HG02885 (cell line): ENCODE measurements at regions not wholly inside any gene's neighbourhood (a gene's known extent, or its start where the extent isn't known, plus 50 kb on each side); places are given as distances from the start of the nearest gene placed in this dataset.

Experiments used
- ATAC-seq: cut with Tn5 transposase; IDR thresholded peaks from one replicate; pipeline ENCODE4 v1.9.1; 2021; ENCODE audit warnings: mild to moderate bottlenecking; ENCODE audit not compliant: unreplicated experiment, poor library complexity

DNA sequence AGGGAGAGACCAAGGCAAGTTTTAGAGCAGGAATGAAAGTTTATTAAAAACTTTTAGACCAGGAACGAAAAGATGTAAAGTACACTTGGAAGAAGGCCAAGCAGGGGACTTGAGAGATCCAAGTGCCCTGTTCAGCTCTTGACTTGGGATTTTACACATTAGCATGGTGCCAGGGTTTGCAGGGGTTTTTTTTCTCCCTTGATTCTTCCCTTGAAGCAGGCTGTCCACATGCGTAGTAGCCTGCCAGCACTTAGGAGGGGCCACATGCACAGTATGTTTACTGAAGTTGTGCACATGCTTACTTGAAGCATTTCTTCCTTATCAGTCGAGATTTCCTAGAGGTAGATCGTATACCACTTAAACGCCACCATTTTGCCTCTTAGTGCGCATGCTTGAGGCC lies 277.5 kb upstream of the AGTR1 start:
- no peak for ATAC-seq

GRCh38 chr3:148428862-148429605 lies 268.7 kb upstream of the AGTR1 start:
- no peak for ATAC-seq

DNA sequence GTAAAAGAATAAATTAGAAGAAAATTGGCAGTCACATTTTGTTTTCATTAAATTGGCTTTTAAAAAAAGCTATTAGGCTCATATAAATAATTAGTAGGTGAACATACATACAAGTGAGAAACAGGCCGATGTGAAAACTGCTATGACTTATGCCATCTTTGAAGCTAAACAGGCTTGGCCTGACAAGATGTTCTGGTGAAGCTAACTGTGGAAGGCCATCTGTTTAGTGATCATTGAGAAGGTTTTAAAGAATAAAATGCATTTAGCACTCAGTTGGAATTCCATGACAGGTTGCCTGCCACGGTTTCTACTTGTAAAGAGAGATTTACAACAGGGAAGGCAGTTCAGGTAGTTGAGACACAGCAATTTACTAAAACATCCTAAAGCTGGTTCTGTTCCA lies 264.0 kb upstream of the AGTR1 start:
- no peak for ATAC-seq

GRCh38 chr3:148435534-148435933 lies 262.2 kb upstream of the AGTR1 start:
- ATAC-seq: no peak

- no peak for ATAC-seq
Observed at GRCh38 chr3:148439254-148439822, 258.4 kb upstream of the AGTR1 start.

DNA sequence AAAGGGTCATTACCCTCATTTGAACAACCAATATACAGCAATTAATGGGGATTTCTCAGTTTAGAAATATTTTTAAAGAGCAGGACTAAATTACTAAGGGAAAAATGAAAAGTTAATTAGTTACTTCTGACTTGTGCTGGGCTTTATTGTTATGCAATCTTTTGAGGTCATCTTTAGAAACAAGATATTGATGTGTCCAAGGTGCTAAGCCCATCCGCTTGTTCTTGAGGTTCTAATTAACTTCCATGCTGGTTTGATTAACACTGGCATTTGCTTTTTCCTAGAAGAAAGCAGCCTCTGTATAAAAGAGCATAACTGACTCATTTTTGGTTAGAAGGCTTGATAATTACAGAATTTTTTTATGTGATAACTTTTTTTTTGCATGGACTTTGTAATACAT lies 256.5 kb upstream of the AGTR1 start:
- ATAC-seq: no peak

DNA sequence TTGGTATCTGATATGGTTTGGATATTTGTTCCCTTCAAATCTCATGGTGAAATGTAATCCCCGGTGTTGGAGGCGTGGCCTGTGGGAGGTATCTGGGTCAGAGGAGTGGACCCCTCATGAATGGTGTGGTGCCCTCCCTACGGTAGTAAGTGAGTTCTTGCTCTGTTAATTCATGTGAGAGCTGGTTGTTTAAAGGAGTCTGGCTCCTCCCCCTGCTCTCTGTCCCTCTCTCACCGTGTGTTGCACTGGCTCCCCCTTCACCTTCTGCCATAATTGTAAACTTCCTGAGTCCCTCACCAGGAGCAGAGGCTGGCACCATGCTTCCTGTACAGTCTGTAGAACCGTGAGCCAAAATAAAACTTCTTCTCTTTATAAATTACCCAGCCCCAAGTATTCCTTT lies 246.9 kb upstream of the AGTR1 start:
- ATAC-seq: no peak

DNA sequence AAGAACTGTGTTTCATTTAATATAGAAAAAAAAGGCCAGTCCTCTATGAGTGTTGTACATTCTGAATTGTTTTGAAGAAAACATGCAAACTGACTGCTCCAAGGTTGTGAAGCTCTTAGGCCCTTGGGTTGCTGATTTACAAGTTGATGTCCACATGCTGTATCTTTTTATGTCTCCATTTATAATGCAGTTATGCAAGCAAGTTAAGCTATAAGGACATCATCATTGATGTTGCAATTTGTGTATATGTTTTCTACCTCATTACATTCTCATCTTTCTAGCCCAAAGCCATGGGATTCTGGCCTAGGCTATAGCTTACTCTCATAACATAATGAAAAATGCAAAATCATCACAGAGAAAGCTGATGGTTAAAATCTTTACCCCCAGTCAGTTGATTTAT lies 245.7 kb upstream of the AGTR1 start:
- ATAC-seq: no peak

DNA sequence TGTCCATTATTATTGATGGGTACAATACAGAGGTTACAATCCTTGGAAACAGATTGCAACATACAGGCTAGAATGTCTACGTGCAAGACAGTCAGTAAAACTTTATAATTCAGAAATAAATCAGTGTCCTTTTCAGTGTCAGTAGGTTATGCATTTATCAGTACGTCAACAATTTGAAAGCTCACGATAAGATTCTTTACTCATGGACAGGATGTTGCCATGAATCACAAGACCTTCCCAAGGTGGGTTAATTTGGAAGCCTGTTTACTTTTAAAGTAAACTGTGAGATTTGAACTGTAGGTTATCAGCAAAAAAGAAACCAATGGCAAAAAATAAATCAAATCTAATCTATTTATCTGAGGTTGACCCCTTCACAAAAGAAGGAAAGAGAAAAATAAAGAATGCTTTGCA lies 243.9 kb upstream of the AGTR1 start:
- no peak for ATAC-seq

GRCh38 chr3:148455098-148455497 lies 242.6 kb upstream of the AGTR1 start:
- no peak for ATAC-seq

- ATAC-seq: no peak
Observed at GRCh38 chr3:148457886-148458285, 239.8 kb upstream of the AGTR1 start.

DNA sequence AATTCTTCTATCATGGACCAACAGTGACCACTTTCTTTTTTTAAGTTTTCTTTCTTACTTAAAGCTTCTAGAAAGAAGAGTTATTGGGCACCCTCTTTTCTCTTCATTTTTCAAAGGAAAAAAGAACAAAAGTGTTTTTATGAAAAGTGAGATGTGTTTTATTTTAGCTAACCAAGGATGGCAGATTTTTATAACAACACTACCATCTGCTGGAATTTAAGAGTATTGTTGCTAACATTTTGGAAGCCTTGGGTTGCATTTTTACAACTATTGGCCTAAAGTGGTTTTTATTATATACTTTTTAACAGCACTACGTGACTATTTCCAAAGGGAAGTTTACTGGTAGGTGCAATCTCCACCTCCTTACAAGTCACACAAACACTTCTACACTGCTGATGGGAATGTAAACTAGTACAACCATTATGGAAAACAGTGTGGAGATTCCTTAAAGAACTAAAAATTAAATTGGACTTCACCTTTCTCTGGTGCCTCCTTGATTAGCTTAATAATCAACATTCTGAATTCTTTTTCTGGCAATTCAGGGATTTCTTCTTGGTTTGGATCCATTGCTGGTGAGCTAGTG lies 237.7 kb upstream of the AGTR1 start:
- ATAC-seq: no peak

- ATAC-seq: no peak
Observed at GRCh38 chr3:148460686-148461085, 237.0 kb upstream of the AGTR1 start.

GRCh38 chr3:148464246-148464645 lies 233.5 kb upstream of the AGTR1 start:
- no peak for ATAC-seq

DNA sequence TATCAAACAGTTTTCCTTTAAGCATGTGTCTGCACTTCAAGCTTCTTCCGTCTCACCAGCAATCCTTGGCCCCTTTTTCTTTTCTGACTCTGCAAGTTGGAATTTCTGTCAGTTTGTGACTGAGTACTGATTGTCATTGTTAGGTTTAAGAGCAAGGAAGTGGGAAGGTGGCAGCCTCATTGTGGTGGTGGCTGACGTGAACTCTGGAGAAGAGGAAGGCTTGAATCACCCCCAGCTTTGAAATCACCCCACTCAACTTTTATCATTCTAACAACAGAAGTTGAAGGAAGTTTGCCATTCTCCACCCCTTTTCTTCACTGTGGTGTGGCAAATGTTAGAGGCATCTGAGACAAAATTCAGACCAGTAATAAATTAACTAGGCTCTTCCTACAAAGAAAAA lies 231.6 kb upstream of the AGTR1 start:
- no peak for ATAC-seq

DNA sequence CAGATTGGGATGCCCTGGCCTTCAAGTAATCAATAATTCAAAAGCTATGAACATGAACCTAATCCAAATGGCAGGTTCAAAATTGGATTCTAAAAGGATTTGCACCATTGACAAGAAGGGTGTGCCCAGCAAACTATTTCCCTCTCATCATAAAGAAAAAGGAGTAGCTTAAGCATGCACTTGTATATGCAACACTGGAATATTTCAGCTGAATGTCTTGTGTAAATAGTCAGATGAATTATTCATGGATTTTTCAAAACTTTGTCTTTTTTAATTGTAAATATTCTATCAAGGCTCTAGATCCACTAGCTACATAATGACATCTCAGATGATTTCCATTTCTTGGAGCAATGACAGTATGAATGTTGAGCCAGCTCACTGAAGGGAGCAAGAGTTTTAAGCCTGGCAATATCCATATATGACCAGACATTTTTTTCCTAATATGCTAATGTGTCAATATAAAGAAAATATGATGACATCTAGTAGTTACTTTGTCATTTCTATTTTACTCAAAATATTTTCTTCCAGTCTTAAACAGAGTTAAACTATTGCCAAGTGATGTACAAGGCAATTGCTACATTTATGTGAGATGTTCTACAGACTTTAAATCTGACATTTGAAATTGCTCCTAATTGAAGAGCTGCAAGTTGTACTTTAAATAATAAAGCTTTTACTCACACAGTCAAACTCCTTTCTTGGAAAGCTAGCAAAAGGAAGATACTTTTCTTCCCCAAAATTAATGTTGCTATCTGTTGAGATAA lies 230.5 kb upstream of the AGTR1 start:
- no peak for ATAC-seq

DNA sequence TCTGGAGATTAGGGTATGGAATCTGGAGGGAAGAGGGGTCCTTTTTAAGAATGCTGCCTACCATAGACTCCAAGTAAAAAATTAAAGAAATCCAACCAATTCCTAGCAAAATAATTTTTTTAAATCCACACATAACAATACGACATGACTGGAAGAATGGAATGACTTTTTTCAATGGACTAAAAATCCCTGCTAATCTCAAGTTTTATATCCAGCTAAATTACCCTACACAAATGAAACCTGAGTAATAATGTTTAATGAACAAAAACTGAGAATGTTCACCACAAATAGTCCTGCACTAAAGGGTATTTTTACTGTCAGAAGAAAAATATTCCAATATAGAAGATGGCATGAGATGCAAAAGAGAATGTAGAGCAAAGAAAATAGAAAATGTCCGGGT lies 220.3 kb upstream of the AGTR1 start:
- no peak for ATAC-seq

DNA sequence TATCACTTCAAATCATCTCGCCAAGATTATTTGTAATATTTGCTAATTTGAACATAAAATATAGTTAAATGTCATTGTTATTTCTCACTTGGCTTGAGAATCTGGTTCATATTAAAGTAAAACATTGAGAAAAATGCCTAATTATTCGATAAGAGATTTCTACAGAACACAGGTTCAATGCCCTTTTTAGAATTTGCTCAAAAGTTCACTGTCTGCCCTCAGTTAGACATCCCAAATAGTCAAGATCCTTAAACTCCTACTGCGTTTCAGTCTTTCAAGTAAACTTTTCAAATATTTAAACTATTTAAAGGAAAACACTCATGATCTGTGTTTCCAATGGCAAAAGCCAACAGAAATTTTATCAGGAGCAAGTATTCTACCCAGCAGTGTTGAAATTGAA lies 204.1 kb upstream of the AGTR1 start:
- ATAC-seq: no peak

GRCh38 chr3:148494451-148494850 lies 203.3 kb upstream of the AGTR1 start:
- ATAC-seq: no peak

- ATAC-seq: no peak
Observed at GRCh38 chr3:148500881-148501280, 196.8 kb upstream of the AGTR1 start.

- ATAC-seq: no peak
Observed at GRCh38 chr3:148510116-148510515, 187.6 kb upstream of the AGTR1 start.
